Gastrocnemius medialis (tissue), 4 donors: ENCODE measurements at regions not wholly inside any gene's neighbourhood (a gene's known extent, or its start where the extent isn't known, plus 50 kb on each side); places are given as distances from the start of the nearest gene placed in this dataset.

ENCODE experiments used
- ATAC-seq, 2 donors: fragments of 150-250 bp; one replicate each; pipeline ENCODE4 v1.9.1; 2016
- DNase-seq, 2 donors: peaks; one replicate each; pipeline ENCODE4 v3.0.0-alpha.2; 2019
- H3K27ac ChIP-seq, 4 donors: fragments of 200-600 bp; sonication (generic); 1 replicate in 1 of 4; 2 replicates in 3 of 4; pipeline ENCODE4 v1.5.1; 2016 to 2018; ENCODE audit warnings: mild to moderate bottlenecking in 2 of 4, moderate library complexity in 1 of 4
- H3K27me3 ChIP-seq, 3 donors: fragments of 200-600 bp; sonication (generic) in 2 of 3; 1 replicate in 1 of 3; 2 replicates in 2 of 3; pipeline versions ENCODE4 v1.5.1 to v1.6.0; 2016 to 2019; ENCODE audit warnings: mild to moderate bottlenecking in 1 of 3, moderate library complexity in 1 of 3
- H3K36me3 ChIP-seq, 2 donors: fragments of 200-600 bp; sonication (generic) in 1 of 2; one replicate each; pipeline ENCODE4 v1.5.1; 2017 to 2018
- H3K4me1 ChIP-seq, 2 donors: fragments of 200-600 bp; sonication (generic) in 1 of 2; one replicate each; pipeline ENCODE4 v1.5.1; 2016 to 2017; ENCODE audit warnings: mild to moderate bottlenecking in 2 of 2
- H3K4me3 ChIP-seq, 4 donors: fragments of 200-600 bp; sonication (generic) in 3 of 4; 1 replicate in 1 of 4; 2 replicates in 3 of 4; pipeline ENCODE4 v1.5.1; 2016 to 2019; ENCODE audit warnings: mild to moderate bottlenecking in 2 of 4
- H3K9me3 ChIP-seq, 3 donors: fragments of 200-600 bp; sonication (generic) in 2 of 3; 1 replicate in 1 of 3; 2 replicates in 2 of 3; pipeline ENCODE4 v1.5.1; 2016 to 2019
- CTCF ChIP-seq, 5 experiments: fragments of 450-650 bp in 3 of 5; fragments of 200-600 bp in 2 of 5; sonication (generic) in 2 of 5; IDR thresholded peaks in 4 of 5; conservative IDR thresholded peaks in 1 of 5; 1 replicate in 4 of 5; 2 replicates in 1 of 5; pipeline ENCODE4 v1.5.1; 2016 to 2019; ENCODE audit warnings: antibody characterized with exemption in 5 of 5, mild to moderate bottlenecking in 3 of 5, moderate library complexity in 3 of 5
- POLR2A ChIP-seq, 2 donors: fragments of 450-650 bp; IDR thresholded peaks; one replicate each; pipeline ENCODE4 v1.6.1; 2017; ENCODE audit warnings: antibody characterized with exemption in 2 of 2, mild to moderate bottlenecking in 2 of 2, moderate library complexity in 2 of 2
- in situ Hi-C, 4 donors: fragments of 200-750 bp; cut with MboI; loops; one replicate each; pipeline versions ENCODE4 v1.15.0 to v1.8.0; 2017; ENCODE audit warnings: low sequenced_read_pairs in 4 of 4
- intact Hi-C: fragments of 100-400 bp; cut with DNase I; formaldehyde crosslinking; loops from one replicate; pipeline ENCODE4 v1.15.1; 2023; ENCODE audit warnings: low total_unique reads

DNA sequence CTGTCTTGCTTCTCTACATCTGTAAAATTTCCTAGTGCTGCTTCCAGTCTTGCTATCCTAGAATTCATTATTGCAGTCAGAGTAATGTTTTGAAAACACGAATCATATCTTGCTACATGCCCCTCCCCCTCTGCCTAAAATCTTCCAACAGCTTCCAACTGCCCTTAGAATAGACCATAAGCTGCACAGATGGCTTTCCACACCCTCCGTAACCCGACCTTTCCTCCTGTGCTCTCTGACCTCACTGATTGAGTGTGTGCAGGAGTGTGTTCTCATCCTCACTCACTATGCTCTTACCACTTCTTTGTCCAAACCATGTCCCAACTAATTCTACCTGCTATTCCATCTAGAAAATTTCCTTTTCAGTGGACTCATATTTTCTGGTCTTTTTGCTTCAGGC is 121.2 kb upstream of the ANKRD1 start:
- in situ Hi-C loops (no loop called here), intact Hi-C loops (no loop called here)
- ATAC-seq (no peak), DNase-seq (no peak)
- TF ChIP-seq CTCF (IDR thresholded peaks at IDR 0.05 in 4 of 5, conservative IDR thresholded peaks at IDR 0.05 in 1 of 5) (no peak), POLR2A (IDR thresholded peaks at IDR 0.05) (no peak)
- Histone ChIP-seq H3K4me1 (peaks cover 11 to 12% of the 10 kb centered on the region in 2 donors), H3K27ac (no peak overlapping the region), H3K4me3 (no peak overlapping the region), H3K27me3 (no peaks in the 10 kb centered on the region), H3K9me3 (no peaks in the 10 kb centered on the region), H3K36me3 (no peaks in the 10 kb centered on the region)

DNA sequence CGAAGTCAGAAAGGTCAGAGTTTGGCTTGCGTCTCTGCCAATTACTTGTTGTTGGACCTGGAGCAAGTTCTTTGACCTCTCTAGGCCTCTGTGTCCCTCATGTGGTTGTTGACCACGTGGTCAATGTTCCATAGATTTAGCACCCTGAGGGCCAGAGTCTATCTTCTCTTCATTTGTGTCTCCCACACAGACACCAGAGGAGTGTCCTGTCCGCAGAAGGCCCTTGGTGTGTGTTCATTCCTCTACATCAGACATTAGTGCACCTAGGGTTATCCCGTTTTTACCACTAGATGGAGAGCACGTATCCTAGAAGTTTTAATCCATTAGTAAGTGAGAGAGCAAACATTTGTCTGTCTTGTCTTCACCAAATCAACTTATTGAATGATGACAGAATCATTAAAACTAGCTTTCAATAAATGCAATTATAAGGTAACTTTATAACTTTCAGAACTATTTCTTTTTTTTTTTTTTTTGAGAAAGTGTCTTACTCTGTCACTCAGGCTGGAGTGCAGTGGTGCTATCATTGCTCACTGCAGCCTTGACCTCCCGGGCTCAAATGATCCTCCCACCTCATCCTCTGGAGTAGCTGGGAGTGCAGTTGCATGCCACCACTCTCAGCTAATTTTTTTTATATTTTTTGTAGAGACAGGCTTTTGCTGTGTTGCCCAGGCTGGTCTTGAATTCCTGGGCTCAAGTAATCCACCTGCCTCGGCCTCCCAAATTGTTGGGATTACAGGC is 122.5 kb upstream of the ANKRD1 start:
- ATAC-seq, result peak; percentile 58 to 85
- no peak for TF ChIP-seq POLR2A (IDR thresholded peaks at IDR 0.05)
- TF ChIP-seq CTCF (IDR thresholded peaks at IDR 0.05 in 4 of 5, conservative IDR thresholded peaks at IDR 0.05 in 1 of 5), result peak; percentile 21 to 50 (median 34)
- Histone ChIP-seq H3K27me3 (no peaks in the 10 kb centered on the region), H3K36me3 (no peaks in the 10 kb centered on the region), H3K27ac (peak overlapping the region in 1 of 4 donors; percentile 12), H3K4me1 (peaks cover 0 to under 1% of the 10 kb centered on the region in 2 donors), H3K4me3 (no peak overlapping the region), H3K9me3 (no peaks in the 10 kb centered on the region)
- no peak for DNase-seq
- in situ Hi-C loops (no loop called here), intact Hi-C loops (no loop called here)

GRCh38 chr10:91046869-91047268 is 126.0 kb upstream of the ANKRD1 start:
- Histone ChIP-seq H3K4me1 (peaks cover 0 to 13% of the 10 kb centered on the region in 2 donors), H3K27ac (no peak overlapping the region), H3K9me3 (no peaks in the 10 kb centered on the region), H3K36me3 (no peaks in the 10 kb centered on the region), H3K4me3 (no peak overlapping the region), H3K27me3 (no peaks in the 10 kb centered on the region)
- DNase-seq (no peak), ATAC-seq (no peak)
- intact Hi-C loops, result no loop called here
- in situ Hi-C loops, result no loop called here
- TF ChIP-seq POLR2A (IDR thresholded peaks at IDR 0.05) (no peak), CTCF (IDR thresholded peaks at IDR 0.05 in 4 of 5, conservative IDR thresholded peaks at IDR 0.05 in 1 of 5) (no peak)

- Histone ChIP-seq H3K4me1 (peaks cover 0 to 13% of the 10 kb centered on the region in 2 donors), H3K36me3 (no peaks in the 10 kb centered on the region), H3K9me3 (no peaks in the 10 kb centered on the region), H3K4me3 (no peak overlapping the region), H3K27ac (no peak overlapping the region), H3K27me3 (no peaks in the 10 kb centered on the region)
- intact Hi-C loops (no loop called here), in situ Hi-C loops (no loop called here)
- ATAC-seq, result no peak
- TF ChIP-seq POLR2A (IDR thresholded peaks at IDR 0.05), result no peak
- TF ChIP-seq CTCF (IDR thresholded peaks at IDR 0.05 in 4 of 5, conservative IDR thresholded peaks at IDR 0.05 in 1 of 5), result no peak
- no peak for DNase-seq
Measured at GRCh38 chr10:91048380-91048779, 127.5 kb upstream of the ANKRD1 start.
